Astrocyte of the spinal cord (primary cell): ENCODE measurements at regions not wholly inside any gene's neighbourhood (a gene's known extent, or its start where the extent isn't known, plus 50 kb on each side); places are given as distances from the start of the nearest gene placed in this dataset.

Experiments
- DNase-seq: peaks from one replicate; pipeline ENCODE4 v3.0.0; 2011; ENCODE audit warnings: low read depth, low spot score
- H3K4me3 ChIP-seq: 2 replicates; pipeline ENCODE4 v1.5.1; 2011; ENCODE audit warnings: low read depth, mild to moderate bottlenecking, low read length, moderate library complexity
- CTCF ChIP-seq: IDR thresholded peaks from 2 replicates; pipeline ENCODE4 v1.5.1; 2012; ENCODE audit warnings: low read depth, mild to moderate bottlenecking, low read length, inconsistent platforms
- in situ Hi-C: cut with HindIII; loops from 2 replicates; pipeline ENCODE4 v1.10.0; 2017; ENCODE audit warnings: low sequenced_read_pairs

GRCh38 chr13:71255633-71256032 lies 611.4 kb downstream of the DACH1 start:
- no peak overlapping the region for H3K4me3 ChIP-seq
- in situ Hi-C loops = no loop called here
- DNase-seq = no peak
- no peak for TF ChIP-seq CTCF

GRCh38 chr13:71254384-71254783 lies 612.6 kb downstream of the DACH1 start:
- no peak overlapping the region for H3K4me3 ChIP-seq
- DNase-seq = no peak
- in situ Hi-C loops = no loop called here
- TF ChIP-seq CTCF = no peak

- no peak for TF ChIP-seq CTCF
- in situ Hi-C loops = no loop called here
- no peak for DNase-seq
- H3K4me3 ChIP-seq = no peak overlapping the region
Observed at GRCh38 chr13:71252184-71252704, 614.8 kb downstream of the DACH1 start.

GRCh38 chr13:71251292-71251951 lies 615.6 kb downstream of the DACH1 start:
- DNase-seq = no peak
- no peak overlapping the region for H3K4me3 ChIP-seq
- in situ Hi-C loops = no loop called here
- no peak for TF ChIP-seq CTCF

GRCh38 chr13:71249011-71249410 lies 618.0 kb downstream of the DACH1 start:
- H3K4me3 ChIP-seq = no peak overlapping the region
- in situ Hi-C loops = no loop called here
- TF ChIP-seq CTCF = no peak
- no peak for DNase-seq

- in situ Hi-C loops = no loop called here
- TF ChIP-seq CTCF = no peak
- no peak for DNase-seq
- no peak overlapping the region for H3K4me3 ChIP-seq
Observed at GRCh38 chr13:71244161-71244560, 622.8 kb downstream of the DACH1 start.
